GM18520 (cell line): ENCODE measurements at regions not wholly inside any gene's neighbourhood (a gene's known extent, or its start where the extent isn't known, plus 50 kb on each side); places are given as distances from the start of the nearest gene placed in this dataset.

Experiments used
- ATAC-seq: cut with Tn5 transposase; IDR thresholded peaks from one replicate; pipeline ENCODE4 v1.9.1; 2021; ENCODE audit not compliant: unreplicated experiment

- no peak for ATAC-seq
These were observed 109.1 kb downstream of the MYCN start for GRCh38 chr2:16049406-16049805.

GRCh38 chr2:16048466-16048865 is 108.1 kb downstream of the MYCN start:
- no peak for ATAC-seq

DNA sequence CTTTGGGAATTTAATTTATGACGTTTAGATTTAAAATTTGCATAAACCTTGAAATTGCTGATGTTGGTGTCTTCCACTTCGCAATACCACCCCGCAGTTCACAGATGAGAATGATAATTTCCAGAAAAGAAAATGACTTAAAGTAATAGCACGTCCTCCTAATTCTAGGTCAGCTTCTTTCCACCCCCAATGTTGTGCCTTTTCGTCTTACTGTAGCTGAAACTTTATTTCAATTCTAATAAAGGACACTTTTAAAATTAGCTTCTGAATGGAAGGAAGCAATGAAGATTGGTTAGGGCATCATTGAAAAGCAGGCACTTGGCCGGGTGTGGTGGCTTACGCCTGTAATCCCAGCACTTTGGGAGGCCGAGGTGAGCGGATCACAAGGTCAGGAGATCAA is 107.4 kb downstream of the MYCN start:
- ATAC-seq = no peak

DNA sequence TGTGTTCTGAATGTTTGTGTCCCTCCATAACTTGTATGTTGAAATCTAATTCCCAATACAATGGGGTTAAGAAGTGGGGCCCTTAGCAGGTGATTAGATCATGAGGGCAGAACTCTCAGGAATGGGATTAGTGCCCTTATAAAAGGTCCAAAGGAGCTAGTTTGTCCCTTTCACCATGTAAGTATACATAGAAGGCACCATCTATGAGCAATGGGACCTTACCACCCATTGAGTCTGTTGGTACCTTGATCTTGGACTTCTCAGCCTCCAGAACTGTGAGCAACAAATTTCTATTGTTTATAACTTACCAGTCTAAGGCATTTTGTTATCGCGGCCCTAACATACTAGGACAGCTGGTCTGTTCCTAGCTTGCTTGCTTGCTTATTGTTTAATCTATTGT is 106.3 kb downstream of the MYCN start:
- ATAC-seq = no peak

DNA sequence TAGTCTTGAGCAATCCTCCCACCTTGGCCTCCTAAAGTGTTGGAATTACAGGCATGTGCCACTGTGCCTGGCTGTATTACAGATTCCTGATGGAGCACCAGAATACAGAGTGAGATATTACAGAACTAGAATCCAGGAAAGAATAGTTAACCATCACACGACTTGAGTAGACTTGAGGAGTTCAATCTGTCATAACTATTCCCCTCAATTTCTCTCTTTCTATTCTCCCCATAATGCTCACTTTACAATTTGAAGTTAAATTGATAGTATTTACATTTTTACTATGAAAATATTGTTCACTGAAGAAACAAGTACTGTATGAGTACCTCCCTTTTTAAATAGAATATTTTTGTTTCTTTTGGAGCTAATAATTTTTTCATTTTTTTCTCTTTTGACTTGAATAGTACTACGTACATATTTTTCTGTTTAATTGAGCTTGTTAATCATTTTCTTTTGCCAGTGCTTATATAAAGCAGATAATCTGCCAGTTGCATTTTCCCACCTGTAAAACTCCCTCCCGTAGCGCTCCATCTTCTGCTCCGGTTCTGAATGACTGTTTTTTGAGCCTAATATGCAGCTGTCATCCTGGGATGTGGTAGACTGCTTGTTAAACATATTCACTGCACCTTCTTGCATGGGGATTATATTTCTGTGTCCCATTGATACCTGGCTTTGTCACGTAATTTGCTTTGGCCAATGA is 105.5 kb downstream of the MYCN start:
- no peak for ATAC-seq

- no peak for ATAC-seq
These were observed 104.7 kb downstream of the MYCN start for GRCh38 chr2:16044946-16045456.

DNA sequence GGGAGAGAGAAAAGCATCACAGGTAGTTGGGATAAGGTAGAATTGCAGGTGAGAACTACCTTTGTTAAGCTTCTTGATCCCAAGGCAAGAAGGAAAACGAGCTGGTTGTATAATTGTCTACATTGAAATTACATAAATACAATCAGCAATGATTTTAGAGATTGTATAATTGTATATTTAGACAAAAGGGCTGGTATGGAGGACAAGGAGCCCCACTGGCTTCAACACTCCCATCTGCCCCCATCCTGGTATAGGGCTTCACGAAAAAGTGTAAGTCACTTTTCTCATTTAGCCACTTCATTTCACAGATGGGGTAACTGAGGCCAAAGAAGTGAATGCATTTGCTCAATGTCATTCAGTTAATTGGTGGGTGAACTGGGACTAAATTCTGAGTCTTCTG is 103.3 kb downstream of the MYCN start:
- no peak for ATAC-seq

- no peak for ATAC-seq
These were observed 102.8 kb downstream of the MYCN start for GRCh38 chr2:16043192-16043591.

GRCh38 chr2:16042201-16042700 is 101.9 kb downstream of the MYCN start:
- no peak for ATAC-seq

GRCh38 chr2:16040271-16041010 is 100.1 kb downstream of the MYCN start:
- no peak for ATAC-seq

DNA sequence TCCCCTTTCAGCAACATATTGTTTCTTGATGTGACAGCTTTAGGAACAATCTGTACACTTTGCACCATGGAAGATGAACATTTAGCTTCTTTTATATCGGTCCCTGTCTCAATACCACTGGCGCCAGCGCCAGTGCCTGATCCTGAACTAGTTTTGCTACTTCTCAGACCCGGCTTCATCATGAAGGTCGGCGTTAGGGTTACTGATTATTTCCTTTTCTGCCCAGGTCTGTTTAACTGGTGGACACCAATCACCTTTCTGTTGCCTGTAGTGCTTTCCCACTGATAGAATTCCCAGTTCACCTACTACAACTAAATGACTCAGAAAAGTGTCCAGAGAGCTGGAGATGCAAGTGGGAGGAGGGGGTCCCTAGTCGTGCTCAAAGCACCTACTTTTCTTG is 99.5 kb downstream of the MYCN start:
- ATAC-seq = no peak

DNA sequence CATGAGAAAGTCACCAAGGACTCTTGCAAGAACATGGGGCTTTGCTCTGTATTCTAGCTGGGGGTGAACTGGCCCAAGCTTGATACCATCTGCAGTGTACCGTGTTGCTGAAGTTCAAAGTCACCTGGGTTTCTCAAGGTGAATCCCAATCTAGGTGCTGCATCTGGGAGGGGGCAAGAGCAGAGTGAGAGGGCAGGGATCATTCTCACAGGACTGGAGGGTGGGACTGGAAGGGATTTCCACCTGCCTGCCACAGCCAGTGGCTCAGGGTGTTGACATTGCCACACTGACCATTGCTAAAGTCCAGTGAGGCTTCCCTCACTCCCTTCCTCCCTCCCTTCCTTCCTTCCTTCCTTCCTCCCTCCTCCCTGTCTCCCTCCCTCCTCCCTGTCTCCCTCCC is 98.7 kb downstream of the MYCN start:
- ATAC-seq = no peak

GRCh38 chr2:16038621-16039020 is 98.3 kb downstream of the MYCN start:
- no peak for ATAC-seq

- no peak for ATAC-seq
These were observed 97.6 kb downstream of the MYCN start for GRCh38 chr2:16037808-16038457.

DNA sequence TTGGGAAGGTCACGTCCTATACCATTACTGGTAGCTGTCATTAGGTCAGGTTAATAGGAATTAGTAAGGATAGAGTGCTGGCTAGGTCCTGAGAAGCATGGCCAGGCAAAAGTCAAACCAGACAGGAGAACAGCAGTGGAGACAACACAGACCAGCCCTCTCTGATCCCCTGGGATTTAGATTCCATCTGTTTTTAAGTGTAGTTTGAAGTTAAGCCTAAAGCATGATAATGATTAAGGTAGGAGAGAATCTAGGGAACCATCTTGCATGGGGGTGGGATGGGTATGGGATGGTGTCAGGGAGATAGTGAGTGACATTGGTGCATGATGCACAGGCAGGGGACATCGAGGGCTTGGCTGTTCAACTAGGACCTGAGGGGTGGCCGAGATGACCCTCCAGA is 96.6 kb downstream of the MYCN start:
- ATAC-seq = no peak

DNA sequence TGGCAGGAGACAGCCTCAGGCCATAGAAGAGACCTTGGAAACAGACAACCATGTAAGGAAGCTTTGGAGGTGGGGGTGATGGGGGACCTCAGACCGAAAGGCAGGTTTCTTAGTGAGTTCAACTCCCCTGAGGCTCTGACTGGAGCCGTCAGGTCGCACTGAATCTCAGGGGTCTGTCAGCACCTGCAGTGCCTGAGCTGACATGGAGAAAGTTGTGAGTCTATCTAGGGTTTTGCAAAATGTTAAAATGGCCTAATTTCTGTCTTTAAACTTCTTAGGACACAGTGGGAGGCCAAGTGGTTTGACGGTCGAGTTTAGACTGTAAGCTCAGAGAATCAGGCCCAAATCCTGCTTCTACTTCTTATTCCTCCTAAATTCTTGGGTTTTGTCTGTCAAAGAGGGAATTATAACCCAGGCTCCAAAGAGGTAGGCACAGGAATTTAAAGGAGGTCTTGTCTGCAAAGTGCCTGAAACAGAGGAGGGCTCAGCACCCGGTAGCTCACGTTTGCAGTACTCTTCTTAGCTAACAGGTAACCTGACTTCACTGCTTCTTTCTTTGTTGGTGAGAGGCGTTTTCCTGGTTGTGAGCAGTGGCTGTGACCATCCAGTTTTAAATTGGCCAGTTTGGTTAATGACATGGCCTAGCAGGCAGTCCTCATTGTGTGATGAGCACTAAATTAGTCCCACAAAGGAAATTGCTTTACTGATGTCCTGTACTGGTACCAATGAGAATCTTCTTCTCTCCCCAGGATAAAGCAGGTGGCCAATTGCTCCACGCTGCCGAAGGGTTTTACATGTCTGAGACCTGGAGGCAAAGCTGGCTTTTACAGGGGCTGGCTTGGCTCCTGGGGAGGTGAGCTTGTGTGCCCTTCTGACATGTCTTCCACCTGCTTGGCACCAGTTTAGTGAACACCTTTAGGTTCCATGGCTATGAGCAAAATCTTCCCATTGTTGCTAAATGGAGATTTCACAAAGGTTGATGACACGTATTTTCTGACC is 95.7 kb downstream of the MYCN start:
- ATAC-seq = no peak

GRCh38 chr2:16034975-16035746 is 94.8 kb downstream of the MYCN start:
- no peak for ATAC-seq

GRCh38 chr2:16034151-16034974 is 94.0 kb downstream of the MYCN start:
- ATAC-seq = no peak

- no peak for ATAC-seq
These were observed 92.6 kb downstream of the MYCN start for GRCh38 chr2:16033032-16033293.
